ENCODE measurements at regions not wholly inside any gene's neighbourhood (a gene's known extent, or its start where the extent isn't known, plus 50 kb on each side); places are given as distances from the start of the nearest gene placed in this dataset.

- TF ChIP-seq CTCF (conservative IDR thresholded peaks at IDR 0.05) = no peak
- H3K27ac ChIP-seq = no peak overlapping the region
Observed at GRCh38 chr13:86710896-86711295, 911.7 kb upstream of the SLITRK6 start.

GRCh38 chr13:86714495-86714894 lies 915.3 kb upstream of the SLITRK6 start:
- TF ChIP-seq ZFX (IDR thresholded peaks at IDR 0.05) = no peak
- no peak for TF ChIP-seq CTCF (conservative IDR thresholded peaks at IDR 0.05)
- H3K27ac ChIP-seq = no peak overlapping the region

DNA sequence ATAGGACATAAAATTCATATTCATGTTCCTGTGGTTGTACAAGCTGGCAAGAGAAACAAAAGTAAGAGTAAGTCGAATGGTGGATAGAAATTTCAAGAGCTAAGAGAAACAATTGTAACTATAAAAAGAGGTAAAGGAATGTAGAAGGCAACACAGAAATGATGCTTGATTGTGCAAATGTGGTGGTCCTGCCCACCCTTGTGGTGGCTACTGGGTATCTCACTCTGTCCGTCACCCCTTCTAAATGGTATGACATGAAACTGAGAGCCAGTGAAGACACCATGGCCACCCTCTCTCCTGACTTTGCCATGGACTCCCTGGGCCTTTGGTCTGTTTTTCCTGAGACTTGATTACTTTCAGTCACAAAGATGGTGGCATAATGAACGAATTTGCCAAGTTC lies 925.9 kb upstream of the SLITRK6 start:
- TF ChIP-seq CTCF (conservative IDR thresholded peaks at IDR 0.05) (no peak), ZFX (IDR thresholded peaks at IDR 0.05) (no peak)
- H3K27ac ChIP-seq = no peak overlapping the region

GRCh38 chr13:86729206-86729605 lies 930.0 kb upstream of the SLITRK6 start:
- TF ChIP-seq CTCF (conservative IDR thresholded peaks at IDR 0.05) = no peak
- no peak for TF ChIP-seq ZFX (IDR thresholded peaks at IDR 0.05)
- no peak overlapping the region for H3K27ac ChIP-seq

- TF ChIP-seq CTCF (conservative IDR thresholded peaks at IDR 0.05) = no peak
- no peak for TF ChIP-seq ZFX (IDR thresholded peaks at IDR 0.05)
- no peak overlapping the region for H3K27ac ChIP-seq
Observed at GRCh38 chr13:86731987-86732386, 932.8 kb upstream of the SLITRK6 start.

DNA sequence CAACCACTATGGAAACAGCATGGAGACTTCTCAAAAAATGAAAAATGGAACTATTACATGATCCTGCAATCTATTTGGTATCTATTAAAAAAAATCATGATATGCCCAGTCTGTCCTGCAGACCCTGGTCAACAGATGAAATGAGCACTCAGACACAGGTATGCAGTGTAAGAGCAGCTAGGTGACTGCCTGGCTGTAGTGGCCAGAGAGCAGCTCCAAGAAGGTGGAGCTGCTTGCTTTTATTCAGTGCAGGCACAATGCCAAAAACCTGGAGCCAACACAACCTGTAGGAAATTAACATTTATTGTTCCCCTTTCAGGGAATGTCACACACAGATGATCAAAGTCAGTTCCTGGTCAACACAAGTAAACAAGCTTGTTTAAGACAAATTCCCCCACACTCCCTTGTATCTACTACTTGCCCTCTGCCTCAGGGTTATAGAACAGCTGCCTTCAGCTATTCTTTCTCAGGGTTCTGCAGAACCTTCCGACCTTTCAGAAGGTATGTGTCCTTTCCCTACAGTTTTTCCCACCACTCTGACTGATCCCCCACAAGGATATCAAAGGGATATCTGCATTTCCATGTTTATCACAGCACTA lies 933.7 kb upstream of the SLITRK5 start:
- no peak for TF ChIP-seq ZFX (IDR thresholded peaks at IDR 0.05)
- no peak overlapping the region for H3K27ac ChIP-seq

DNA sequence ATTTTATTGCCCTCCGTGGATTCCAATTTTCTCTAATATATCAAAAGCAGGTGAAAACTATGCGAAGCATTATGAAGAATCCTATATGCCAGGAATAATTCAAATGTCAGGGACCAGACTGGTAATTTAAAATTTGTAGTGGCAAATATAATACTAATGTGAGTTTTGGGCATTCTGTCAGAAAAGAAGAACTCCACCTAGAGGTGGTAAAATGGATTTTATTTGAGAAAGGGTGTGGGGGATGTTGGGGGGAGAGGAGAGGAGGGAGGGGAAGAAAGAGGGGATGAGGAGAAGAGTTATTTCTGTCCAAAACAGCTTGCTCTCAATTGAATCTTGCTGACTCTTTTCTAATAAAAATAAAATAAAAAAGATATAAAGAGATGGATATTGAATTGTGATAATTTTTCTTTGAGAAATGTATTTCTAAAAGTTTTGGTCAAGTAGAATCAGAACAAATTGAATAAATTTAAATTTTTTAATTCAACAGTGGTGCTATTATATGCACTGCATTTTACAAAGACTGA lies 929.3 kb upstream of the SLITRK5 start:
- H3K27ac ChIP-seq = no peak overlapping the region
- TF ChIP-seq CTCF (conservative IDR thresholded peaks at IDR 0.05) = peak; percentile 21
- TF ChIP-seq ZFX (IDR thresholded peaks at IDR 0.05) = no peak
